Neural crest cell (in vitro differentiated cells): ENCODE measurements at regions not wholly inside any gene's neighbourhood (a gene's known extent, or its start where the extent isn't known, plus 50 kb on each side); places are given as distances from the start of the nearest gene placed in this dataset.

Experiments
- DNase-seq: peaks from one replicate; pipeline ENCODE4 v3.0.0; 2021; ENCODE audit warnings: low read depth, mixed read lengths, low spot score
- H3K27ac Mint-ChIP-seq: one replicate; pipeline ENCODE4 v1.8.0; 2021; ENCODE audit warnings: mild to moderate bottlenecking, mixed read lengths; ENCODE audit not compliant: unreplicated experiment
- H3K27me3 Mint-ChIP-seq: 2 replicates; pipeline ENCODE4 v1.8.0; 2021; ENCODE audit warnings: low read depth, mild to moderate bottlenecking, mixed read lengths
- H3K36me3 Mint-ChIP-seq: 2 replicates; pipeline ENCODE4 v1.8.0; 2021; ENCODE audit warnings: low read depth, mild to moderate bottlenecking, mixed read lengths
- H3K4me1 Mint-ChIP-seq: 2 replicates; pipeline ENCODE4 v1.8.0; 2021; ENCODE audit warnings: mixed read lengths
- H3K4me3 Mint-ChIP-seq: one replicate; pipeline ENCODE4 v1.8.0; 2021; ENCODE audit warnings: mild to moderate bottlenecking, mixed read lengths
- H3K9me3 Mint-ChIP-seq: 2 replicates; pipeline ENCODE4 v1.8.0; 2021; ENCODE audit warnings: mixed read lengths
- TF ChIP-seq, protein P1 (sequence below): fragments of 200-600 bp; sonication (generic); conservative IDR thresholded peaks from 2 replicates; pipeline ENCODE4 v1.5.0; 2021; ENCODE audit warnings: antibody characterized with exemption, mild to moderate bottlenecking

DNA sequence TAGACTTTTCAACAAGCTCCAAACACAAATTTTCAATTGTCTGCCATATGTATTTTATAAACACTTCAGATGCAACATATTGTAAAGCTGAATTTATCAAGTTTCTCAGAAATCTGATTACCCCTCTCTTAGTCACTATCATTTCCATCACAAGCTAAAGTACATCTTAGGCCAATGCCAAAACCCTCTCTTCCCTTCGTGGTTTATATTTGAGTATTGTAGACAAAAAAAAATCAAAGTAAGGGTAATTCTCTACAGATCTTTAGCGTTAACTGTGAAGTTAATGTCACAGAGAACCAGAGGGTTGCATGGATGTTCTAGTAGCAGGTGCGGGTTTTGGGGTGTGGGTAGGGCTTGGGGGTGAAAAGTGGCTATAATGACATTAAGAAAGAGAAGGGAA is 387.7 kb upstream of the PTGER4 start:
- H3K27me3 Mint-ChIP-seq, result no peaks in the 10 kb centered on the region
- no peak overlapping the region for H3K4me3 Mint-ChIP-seq
- no peaks in the 10 kb centered on the region for H3K4me1 Mint-ChIP-seq
- no peak overlapping the region for H3K27ac Mint-ChIP-seq
- no peak for DNase-seq
- no peaks in the 10 kb centered on the region for H3K9me3 Mint-ChIP-seq
- TF ChIP-seq, protein P1, sequence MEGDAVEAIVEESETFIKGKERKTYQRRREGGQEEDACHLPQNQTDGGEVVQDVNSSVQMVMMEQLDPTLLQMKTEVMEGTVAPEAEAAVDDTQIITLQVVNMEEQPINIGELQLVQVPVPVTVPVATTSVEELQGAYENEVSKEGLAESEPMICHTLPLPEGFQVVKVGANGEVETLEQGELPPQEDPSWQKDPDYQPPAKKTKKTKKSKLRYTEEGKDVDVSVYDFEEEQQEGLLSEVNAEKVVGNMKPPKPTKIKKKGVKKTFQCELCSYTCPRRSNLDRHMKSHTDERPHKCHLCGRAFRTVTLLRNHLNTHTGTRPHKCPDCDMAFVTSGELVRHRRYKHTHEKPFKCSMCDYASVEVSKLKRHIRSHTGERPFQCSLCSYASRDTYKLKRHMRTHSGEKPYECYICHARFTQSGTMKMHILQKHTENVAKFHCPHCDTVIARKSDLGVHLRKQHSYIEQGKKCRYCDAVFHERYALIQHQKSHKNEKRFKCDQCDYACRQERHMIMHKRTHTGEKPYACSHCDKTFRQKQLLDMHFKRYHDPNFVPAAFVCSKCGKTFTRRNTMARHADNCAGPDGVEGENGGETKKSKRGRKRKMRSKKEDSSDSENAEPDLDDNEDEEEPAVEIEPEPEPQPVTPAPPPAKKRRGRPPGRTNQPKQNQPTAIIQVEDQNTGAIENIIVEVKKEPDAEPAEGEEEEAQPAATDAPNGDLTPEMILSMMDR, result no peak
- H3K36me3 Mint-ChIP-seq, result no peaks in the 10 kb centered on the region

DNA sequence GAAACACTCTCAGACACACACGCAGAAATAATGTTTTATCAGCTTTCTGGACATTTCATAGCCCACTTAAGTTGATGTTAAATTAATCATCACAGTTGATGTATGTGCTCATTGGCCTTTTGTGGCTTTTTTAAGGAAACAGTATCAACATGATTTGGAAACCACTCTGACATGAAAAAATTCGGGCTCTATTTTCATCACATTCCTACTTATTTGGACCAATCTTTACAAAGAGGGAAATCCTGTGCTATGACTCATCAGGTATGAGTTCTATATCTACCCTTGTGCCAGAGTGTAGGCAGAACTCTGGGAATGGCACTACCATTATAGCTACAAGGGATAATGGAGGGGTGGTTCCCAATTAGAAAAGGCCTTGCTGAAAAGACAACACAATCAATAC is 388.4 kb upstream of the PTGER4 start:
- DNase-seq, result no peak
- TF ChIP-seq, protein P1, result no peak
- no peaks in the 10 kb centered on the region for H3K27me3 Mint-ChIP-seq

DNA sequence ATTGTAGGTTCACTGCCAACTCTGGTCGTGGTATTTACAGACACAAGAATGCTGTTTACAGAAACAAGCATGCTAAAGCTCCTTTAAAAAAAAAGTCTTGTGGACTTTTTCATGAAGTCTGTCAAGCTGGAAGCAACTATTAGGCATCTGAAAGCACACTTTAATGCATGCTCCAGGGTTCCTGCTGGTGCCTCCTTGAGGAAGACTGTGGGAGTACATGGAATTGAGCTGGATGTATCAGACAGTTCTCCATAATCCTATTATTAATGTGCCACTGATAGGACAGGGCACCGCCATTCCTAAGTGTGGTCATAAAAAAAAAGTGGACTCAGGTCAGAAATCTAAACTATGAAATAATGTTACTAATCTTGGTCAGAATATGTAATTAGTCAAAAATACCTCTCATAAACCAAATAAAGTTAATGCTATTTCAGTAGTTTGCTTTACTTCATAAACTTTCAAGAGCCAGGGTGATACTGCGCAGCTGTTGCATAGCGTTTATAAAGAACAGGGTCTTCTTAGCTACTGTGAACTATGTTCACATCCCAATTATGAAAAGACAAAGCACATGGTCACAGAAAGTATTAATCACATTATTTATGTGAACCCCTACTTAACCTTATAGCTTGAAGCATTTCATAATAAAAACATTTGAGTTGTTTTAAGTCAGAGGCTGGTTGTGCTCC is 390.8 kb upstream of the PTGER4 start:
- no peaks in the 10 kb centered on the region for H3K36me3 Mint-ChIP-seq
- H3K27me3 Mint-ChIP-seq, result no peaks in the 10 kb centered on the region
- H3K27ac Mint-ChIP-seq, result no peak overlapping the region
- no peak overlapping the region for H3K4me3 Mint-ChIP-seq
- no peaks in the 10 kb centered on the region for H3K4me1 Mint-ChIP-seq
- DNase-seq, result no peak
- TF ChIP-seq, protein P1, result no peak
- H3K9me3 Mint-ChIP-seq, result no peaks in the 10 kb centered on the region

More for the DNA sequence above, 388.4 kb upstream of the PTGER4 start:
- H3K9me3 Mint-ChIP-seq, result no peaks in the 10 kb centered on the region
- no peak overlapping the region for H3K27ac Mint-ChIP-seq
- no peaks in the 10 kb centered on the region for H3K4me1 Mint-ChIP-seq
- H3K36me3 Mint-ChIP-seq, result no peaks in the 10 kb centered on the region
- H3K4me3 Mint-ChIP-seq, result no peak overlapping the region

DNA sequence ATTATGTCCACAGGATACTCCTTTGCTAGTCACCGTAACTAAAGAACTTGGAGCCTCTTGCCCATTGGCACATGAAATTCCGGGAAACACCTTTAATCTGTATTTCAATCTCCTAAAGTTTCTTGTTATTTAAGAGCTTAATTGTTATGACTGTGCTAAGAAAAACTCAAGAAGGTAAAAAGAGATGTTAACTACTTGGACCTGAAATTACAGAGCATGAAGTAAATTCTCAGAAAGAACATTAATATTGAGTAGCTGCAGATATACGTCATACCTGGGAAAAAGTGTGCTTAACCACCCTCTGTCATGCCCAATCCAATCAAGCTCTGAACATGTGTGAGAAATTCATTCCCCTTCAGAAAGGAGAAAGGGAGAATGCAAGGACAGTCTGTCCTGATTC is 394.9 kb upstream of the PTGER4 start:
- TF ChIP-seq, protein P1, result no peak
- H3K9me3 Mint-ChIP-seq, result no peaks in the 10 kb centered on the region

DNA sequence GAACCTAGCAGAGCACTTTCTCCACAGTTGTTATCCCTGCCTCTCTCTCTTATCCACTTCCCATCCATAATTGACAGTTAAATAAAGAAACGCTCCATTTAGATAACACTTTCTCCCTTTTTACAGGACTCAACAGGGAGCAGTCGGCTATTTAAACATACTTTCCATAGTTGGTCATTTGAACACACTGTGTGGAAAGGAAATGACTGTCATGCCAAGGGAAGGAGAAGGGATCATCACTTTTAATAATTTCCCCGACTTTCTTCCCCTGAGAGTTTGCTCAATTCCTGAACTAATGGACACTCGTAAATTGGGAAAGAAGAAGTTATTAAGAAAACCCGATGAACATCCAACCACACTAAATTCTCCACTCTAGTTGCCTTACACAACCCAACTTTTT is 400.8 kb upstream of the PTGER4 start:
- H3K4me3 Mint-ChIP-seq, result no peak overlapping the region
- TF ChIP-seq, protein P1, result no peak
- no peak overlapping the region for H3K27ac Mint-ChIP-seq
- DNase-seq, result no peak
- H3K36me3 Mint-ChIP-seq, result no peaks in the 10 kb centered on the region
- no peaks in the 10 kb centered on the region for H3K9me3 Mint-ChIP-seq
- H3K4me1 Mint-ChIP-seq, result no peaks in the 10 kb centered on the region
- H3K27me3 Mint-ChIP-seq, result no peaks in the 10 kb centered on the region

More for the DNA sequence above, 394.9 kb upstream of the PTGER4 start:
- Mint-ChIP-seq H3K36me3 (no peaks in the 10 kb centered on the region), H3K27ac (no peak overlapping the region), H3K4me3 (no peak overlapping the region), H3K4me1 (no peaks in the 10 kb centered on the region), H3K27me3 (no peaks in the 10 kb centered on the region)
- no peak for DNase-seq
